ENCODE measurements at regions not wholly inside any gene's neighbourhood (a gene's known extent, or its start where the extent isn't known, plus 50 kb on each side); places are given as distances from the start of the nearest gene placed in this dataset.
"Not testable (repeated sequence)": the region's sequence is repeated elsewhere in the genome, so short reads cannot be mapped to it uniquely, and the experiment has no call there.

- H3K27me3 ChIP-seq (ENCODE audit: control insufficient read depth in 2 of 2, insufficient read depth in 2 of 2, low read length in 2 of 2): no peaks in the 10 kb centered on the region
- no peak overlapping the region for H3K27ac ChIP-seq (ENCODE audit: insufficient read depth, low read depth, low read length)
- dilution Hi-C loops (cut with MboI; ENCODE audit: extremely low pct_ligation_motif_present, low sequenced_read_pairs): no loop called here
- no peaks in the 10 kb centered on the region for H4K20me1 ChIP-seq (replicated peaks; ENCODE audit: control insufficient read depth, extremely low read depth, insufficient read depth, low read length)
- H3K4me3 ChIP-seq (replicated peaks in 1 of 3; ENCODE audit: insufficient read depth in 1 of 3, low read depth in 1 of 3, low read length in 3 of 3): no peak overlapping the region
- H3K36me3 ChIP-seq (ENCODE audit: control insufficient read depth in 2 of 2, extremely low read depth in 1 of 2, insufficient read depth in 2 of 2, low read length in 2 of 2): no peaks in the 10 kb centered on the region
- H3K9me1 ChIP-seq (replicated peaks; ENCODE audit: control insufficient read depth, extremely low read depth, insufficient read depth, low read length): no peaks in the 10 kb centered on the region
- H3K4me2 ChIP-seq (ENCODE audit: insufficient read depth, low read length): no peak overlapping the region
- TF ChIP-seq POLR2A (IDR thresholded peaks at IDR 0.05; ENCODE audit: low read depth, low read length) (no peak), EZH2 (IDR thresholded peaks at IDR 0.05; ENCODE audit: borderline replicate concordance, low read depth, low read length, severe bottlenecking) (no peak), FOS (IDR thresholded peaks at IDR 0.05; ENCODE audit: borderline replicate concordance, insufficient read depth, low read length) (no peak), MAX (IDR thresholded peaks at IDR 0.05; ENCODE audit: insufficient read depth, insufficient read length) (no peak), JUN (IDR thresholded peaks at IDR 0.05; ENCODE audit: borderline replicate concordance, insufficient read depth, insufficient read length, low read depth) (no peak), POLR2AphosphoS5 (IDR thresholded peaks at IDR 0.05; ENCODE audit: insufficient read depth, low read depth, low read length) (no peak), GATA2 (IDR thresholded peaks at IDR 0.05; ENCODE audit: insufficient read depth, insufficient read length, low read depth, low read length) (no peak), MYC (IDR thresholded peaks at IDR 0.05; ENCODE audit: low read depth, low read length) (no peak)
- TF ChIP-seq, protein P1, sequence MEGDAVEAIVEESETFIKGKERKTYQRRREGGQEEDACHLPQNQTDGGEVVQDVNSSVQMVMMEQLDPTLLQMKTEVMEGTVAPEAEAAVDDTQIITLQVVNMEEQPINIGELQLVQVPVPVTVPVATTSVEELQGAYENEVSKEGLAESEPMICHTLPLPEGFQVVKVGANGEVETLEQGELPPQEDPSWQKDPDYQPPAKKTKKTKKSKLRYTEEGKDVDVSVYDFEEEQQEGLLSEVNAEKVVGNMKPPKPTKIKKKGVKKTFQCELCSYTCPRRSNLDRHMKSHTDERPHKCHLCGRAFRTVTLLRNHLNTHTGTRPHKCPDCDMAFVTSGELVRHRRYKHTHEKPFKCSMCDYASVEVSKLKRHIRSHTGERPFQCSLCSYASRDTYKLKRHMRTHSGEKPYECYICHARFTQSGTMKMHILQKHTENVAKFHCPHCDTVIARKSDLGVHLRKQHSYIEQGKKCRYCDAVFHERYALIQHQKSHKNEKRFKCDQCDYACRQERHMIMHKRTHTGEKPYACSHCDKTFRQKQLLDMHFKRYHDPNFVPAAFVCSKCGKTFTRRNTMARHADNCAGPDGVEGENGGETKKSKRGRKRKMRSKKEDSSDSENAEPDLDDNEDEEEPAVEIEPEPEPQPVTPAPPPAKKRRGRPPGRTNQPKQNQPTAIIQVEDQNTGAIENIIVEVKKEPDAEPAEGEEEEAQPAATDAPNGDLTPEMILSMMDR (IDR thresholded peaks at IDR 0.05; ENCODE audit: extremely low read depth in 1 of 2, insufficient read depth in 1 of 2, low read depth in 1 of 2, low read length in 2 of 2): no peak
- no peak overlapping the region for H3K9ac ChIP-seq (replicated peaks; ENCODE audit: extremely low read depth, insufficient read depth, low read length)
- no peak overlapping the region for H2AFZ ChIP-seq (ENCODE audit: low read depth, low read length)
- no peaks in the 10 kb centered on the region for H3K9me3 ChIP-seq (replicated peaks; ENCODE audit: control insufficient read depth, insufficient read depth, low read length)
- ChIA-PET POLR2A (no interaction called here), CTCF (no interaction called here)
- H3K4me1 ChIP-seq (ENCODE audit: control insufficient read depth, extremely low read depth, insufficient read depth, low read length): no peaks in the 10 kb centered on the region
- DNase-seq (ENCODE audit: low read depth, low spot score) (no peak), FAIRE-seq (no peak)
- intact Hi-C loops (cut with micrococcal nuclease): no loop called here
- H3K79me2 ChIP-seq (ENCODE audit: control insufficient read depth, insufficient read depth, low read length): no peaks in the 10 kb centered on the region
- BruUV-seq (replicated peaks): no TSS peak
These were observed 78.5 kb downstream of the LHX9 start for GRCh38 chr1:197995408-197996258.

GRCh38 chr1:197996259-197996512, 79.0 kb downstream of the LHX9 start:
- H4K20me1 ChIP-seq (replicated peaks; ENCODE audit: control insufficient read depth, extremely low read depth, insufficient read depth, low read length); H3K9me3 ChIP-seq (replicated peaks; ENCODE audit: control insufficient read depth, insufficient read depth, low read length); DNase-seq (ENCODE audit: low read depth, low spot score); H3K79me2 ChIP-seq (ENCODE audit: control insufficient read depth, insufficient read depth, low read length); H3K4me1 ChIP-seq (ENCODE audit: control insufficient read depth, extremely low read depth, insufficient read depth, low read length); H2AFZ ChIP-seq (ENCODE audit: low read depth, low read length); POLR2A ChIA-PET; H3K4me3 ChIP-seq (replicated peaks in 1 of 3; ENCODE audit: insufficient read depth in 1 of 3, low read depth in 1 of 3, low read length in 3 of 3); intact Hi-C loops (cut with micrococcal nuclease); dilution Hi-C loops (cut with MboI; ENCODE audit: extremely low pct_ligation_motif_present, low sequenced_read_pairs); BruUV-seq (replicated peaks); H3K36me3 ChIP-seq (ENCODE audit: control insufficient read depth in 2 of 2, extremely low read depth in 1 of 2, insufficient read depth in 2 of 2, low read length in 2 of 2); H3K4me2 ChIP-seq (ENCODE audit: insufficient read depth, low read length); H3K9me1 ChIP-seq (replicated peaks; ENCODE audit: control insufficient read depth, extremely low read depth, insufficient read depth, low read length); H3K9ac ChIP-seq (replicated peaks; ENCODE audit: extremely low read depth, insufficient read depth, low read length); H3K27me3 ChIP-seq (ENCODE audit: control insufficient read depth in 2 of 2, insufficient read depth in 2 of 2, low read length in 2 of 2); FAIRE-seq; H3K27ac ChIP-seq (ENCODE audit: insufficient read depth, low read depth, low read length): not testable (repeated sequence)
- CTCF ChIA-PET: interaction anchor here (1.1 kb wide), 1 partner anchor 12 kb away, joined by 3 read pairs; no protein-coding TSS in a partner anchor
